ENCODE measurements at regions not wholly inside any gene's neighbourhood (a gene's known extent, or its start where the extent isn't known, plus 50 kb on each side); places are given as distances from the start of the nearest gene placed in this dataset.
"Not testable (repeated sequence)": the region's sequence is repeated elsewhere in the genome, so short reads cannot be mapped to it uniquely, and the experiment has no call there.

DNA sequence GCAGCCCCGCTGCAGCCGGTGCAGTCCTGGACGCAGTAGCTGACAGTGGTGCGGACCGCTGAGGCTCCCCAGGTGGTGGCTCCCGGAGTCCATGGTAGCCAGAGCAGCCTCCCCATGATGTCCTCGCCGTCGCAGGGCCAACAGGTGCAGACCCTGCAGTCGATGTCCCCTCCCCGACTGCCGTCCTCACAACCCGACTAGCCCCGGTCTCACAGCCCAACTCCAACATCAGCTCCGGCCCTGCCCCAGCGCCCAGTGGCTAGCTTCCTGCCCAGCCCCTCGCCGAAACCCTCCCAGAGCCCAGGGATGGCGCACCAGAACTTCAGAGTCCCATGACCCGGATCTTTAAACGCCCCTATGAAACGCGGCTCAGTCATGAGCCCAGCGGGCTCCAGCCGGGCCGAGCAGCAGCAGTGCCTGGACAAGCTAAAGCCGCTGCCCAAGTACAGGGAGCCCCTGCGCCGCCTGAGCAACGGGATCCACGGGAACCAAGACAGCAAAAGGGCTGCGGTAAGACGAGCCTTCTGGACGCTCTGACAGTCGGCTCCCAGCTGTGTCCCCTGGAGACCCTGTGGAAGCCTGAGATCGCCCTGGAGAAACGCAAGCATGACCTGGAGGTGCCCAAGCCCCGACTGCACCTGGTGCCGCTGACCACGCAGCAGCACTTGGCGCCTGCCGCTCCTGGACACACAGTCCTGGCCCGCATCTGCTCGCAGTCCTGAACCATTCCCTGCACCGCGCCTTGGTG lies 53.8 kb upstream of the TUBA3E start:
- Histone ChIP-seq H3K9me2 (replicated peaks; ENCODE audit: low read length) (no peaks in the 10 kb centered on the region), H3K27ac (ENCODE audit: low read length) (no peak overlapping the region), H3K9ac (ENCODE audit: low read length) (no peak overlapping the region), H3K27me3 (ENCODE audit: low read length) (peaks cover 24% of the 10 kb centered on the region), H2AFZ (ENCODE audit: low read length) (no peak overlapping the region), H3K36me3 (ENCODE audit: low read depth, low read length) (no peaks in the 10 kb centered on the region), H3K79me2 (ENCODE audit: low read length) (no peaks in the 10 kb centered on the region), H3K4me1 (ENCODE audit: insufficient read depth, low read length) (no peaks in the 10 kb centered on the region), H3K9me3 (ENCODE audit: low read length) (no peaks in the 10 kb centered on the region), H3K4me2 (ENCODE audit: low read length) (no peak overlapping the region), H3F3A (ENCODE audit: low read length, unreplicated experiment) (no peaks in the 10 kb centered on the region), H3K4me3 (ENCODE audit: low read length) (no peak overlapping the region), H4K20me1 (ENCODE audit: low read length) (no peaks in the 10 kb centered on the region)
- POLR2A ChIA-PET (ENCODE audit: unreplicated experiment), result no interaction called here
- TF ChIP-seq EZH2phosphoT487 (IDR thresholded peaks at IDR 0.05; ENCODE audit: borderline replicate concordance, low read length), result no peak
- TF ChIP-seq, protein P1, sequence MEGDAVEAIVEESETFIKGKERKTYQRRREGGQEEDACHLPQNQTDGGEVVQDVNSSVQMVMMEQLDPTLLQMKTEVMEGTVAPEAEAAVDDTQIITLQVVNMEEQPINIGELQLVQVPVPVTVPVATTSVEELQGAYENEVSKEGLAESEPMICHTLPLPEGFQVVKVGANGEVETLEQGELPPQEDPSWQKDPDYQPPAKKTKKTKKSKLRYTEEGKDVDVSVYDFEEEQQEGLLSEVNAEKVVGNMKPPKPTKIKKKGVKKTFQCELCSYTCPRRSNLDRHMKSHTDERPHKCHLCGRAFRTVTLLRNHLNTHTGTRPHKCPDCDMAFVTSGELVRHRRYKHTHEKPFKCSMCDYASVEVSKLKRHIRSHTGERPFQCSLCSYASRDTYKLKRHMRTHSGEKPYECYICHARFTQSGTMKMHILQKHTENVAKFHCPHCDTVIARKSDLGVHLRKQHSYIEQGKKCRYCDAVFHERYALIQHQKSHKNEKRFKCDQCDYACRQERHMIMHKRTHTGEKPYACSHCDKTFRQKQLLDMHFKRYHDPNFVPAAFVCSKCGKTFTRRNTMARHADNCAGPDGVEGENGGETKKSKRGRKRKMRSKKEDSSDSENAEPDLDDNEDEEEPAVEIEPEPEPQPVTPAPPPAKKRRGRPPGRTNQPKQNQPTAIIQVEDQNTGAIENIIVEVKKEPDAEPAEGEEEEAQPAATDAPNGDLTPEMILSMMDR (conservative IDR thresholded peaks at IDR 0.05; ENCODE audit: low read depth, low read length), result no peak
- no peak for TF ChIP-seq EZH2 (IDR thresholded peaks at IDR 0.05; ENCODE audit: low read length, unreplicated experiment)
- BruUV-seq (replicated peaks), result no TSS peak
- ATAC-seq, result no peak
- CTCF ChIA-PET, result no interaction called here
- intact Hi-C loops (cut with micrococcal nuclease), result no loop called here
- DNase-seq, result no peak

DNA sequence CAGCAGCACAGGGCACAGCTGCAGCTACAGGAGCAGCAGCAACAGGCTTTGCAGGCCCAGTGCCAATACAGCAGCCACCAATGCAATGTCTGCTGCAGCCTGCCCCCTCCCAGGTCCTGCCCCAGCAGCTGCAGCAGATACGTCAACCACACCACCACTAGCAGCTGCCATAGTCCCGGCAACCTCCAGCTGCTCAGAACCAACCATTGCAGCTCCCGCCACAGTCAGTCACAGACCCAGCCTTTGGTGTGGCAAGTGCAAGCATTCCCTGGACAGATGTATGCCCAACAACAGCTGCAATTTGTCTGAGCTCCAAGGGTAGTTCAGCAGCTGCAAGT lies 53.3 kb upstream of the TUBA3E start:
- Histone ChIP-seq H3K27me3 (ENCODE audit: low read length) (peaks cover 22% of the 10 kb centered on the region), H3F3A (ENCODE audit: low read length, unreplicated experiment) (no peaks in the 10 kb centered on the region), H3K4me3 (ENCODE audit: low read length) (no peak overlapping the region), H4K20me1 (ENCODE audit: low read length) (no peaks in the 10 kb centered on the region), H3K9me3 (ENCODE audit: low read length) (no peaks in the 10 kb centered on the region), H3K4me1 (ENCODE audit: insufficient read depth, low read length) (no peaks in the 10 kb centered on the region), H3K27ac (ENCODE audit: low read length) (no peak overlapping the region), H3K79me2 (ENCODE audit: low read length) (no peaks in the 10 kb centered on the region), H3K36me3 (ENCODE audit: low read depth, low read length) (no peaks in the 10 kb centered on the region), H2AFZ (ENCODE audit: low read length) (no peak overlapping the region), H3K9me2 (replicated peaks; ENCODE audit: low read length) (no peaks in the 10 kb centered on the region), H3K9ac (ENCODE audit: low read length) (no peak overlapping the region), H3K4me2 (ENCODE audit: low read length) (no peak overlapping the region)
- DNase-seq (no peak), ATAC-seq (no peak)
- TF ChIP-seq, protein P1 (conservative IDR thresholded peaks at IDR 0.05; ENCODE audit: low read depth, low read length), result no peak
- BruUV-seq (replicated peaks), result no TSS peak
- POLR2A ChIA-PET (ENCODE audit: unreplicated experiment), result no interaction called here
- CTCF ChIA-PET, result no interaction called here
- intact Hi-C loops (cut with micrococcal nuclease), result no loop called here

DNA sequence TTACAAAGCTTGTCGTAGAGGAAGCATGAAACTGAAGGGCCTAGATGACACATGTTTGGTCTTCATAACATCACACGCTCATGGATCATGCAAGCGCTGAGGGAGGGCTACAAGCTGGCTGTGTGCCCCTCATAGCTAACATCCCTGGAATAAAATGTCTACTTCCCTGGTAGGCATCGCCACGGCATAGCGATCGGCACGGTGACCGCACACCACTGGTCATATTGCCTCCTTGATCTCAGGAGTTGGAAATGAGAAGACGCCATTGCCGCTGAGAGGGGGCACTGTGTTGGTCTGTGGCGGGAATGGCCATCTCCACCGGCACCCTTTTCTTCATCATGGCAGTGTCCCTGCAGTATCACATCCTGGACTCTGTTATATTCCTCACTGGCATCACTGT lies 50.1 kb upstream of the TUBA3E start:
- H3K27ac ChIP-seq (ENCODE audit: low read length); H2AFZ ChIP-seq (ENCODE audit: low read length); H3F3A ChIP-seq (ENCODE audit: low read length, unreplicated experiment); BruUV-seq (replicated peaks); H3K4me1 ChIP-seq (ENCODE audit: insufficient read depth, low read length); DNase-seq; H3K9me3 ChIP-seq (ENCODE audit: low read length); H3K9ac ChIP-seq (ENCODE audit: low read length); intact Hi-C loops (cut with micrococcal nuclease); H3K36me3 ChIP-seq (ENCODE audit: low read depth, low read length); H3K79me2 ChIP-seq (ENCODE audit: low read length); ATAC-seq; H3K4me3 ChIP-seq (ENCODE audit: low read length); H4K20me1 ChIP-seq (ENCODE audit: low read length); H3K4me2 ChIP-seq (ENCODE audit: low read length); H3K9me2 ChIP-seq (replicated peaks; ENCODE audit: low read length); POLR2A ChIA-PET (ENCODE audit: unreplicated experiment); CTCF ChIA-PET: not testable (repeated sequence)
- peaks cover 11% of the 10 kb centered on the region for H3K27me3 ChIP-seq (ENCODE audit: low read length)

Measured in PC-3 (cell line).